ENCODE measurements at regions not wholly inside any gene's neighbourhood (a gene's known extent, or its start where the extent isn't known, plus 50 kb on each side); places are given as distances from the start of the nearest gene placed in this dataset.

DNA sequence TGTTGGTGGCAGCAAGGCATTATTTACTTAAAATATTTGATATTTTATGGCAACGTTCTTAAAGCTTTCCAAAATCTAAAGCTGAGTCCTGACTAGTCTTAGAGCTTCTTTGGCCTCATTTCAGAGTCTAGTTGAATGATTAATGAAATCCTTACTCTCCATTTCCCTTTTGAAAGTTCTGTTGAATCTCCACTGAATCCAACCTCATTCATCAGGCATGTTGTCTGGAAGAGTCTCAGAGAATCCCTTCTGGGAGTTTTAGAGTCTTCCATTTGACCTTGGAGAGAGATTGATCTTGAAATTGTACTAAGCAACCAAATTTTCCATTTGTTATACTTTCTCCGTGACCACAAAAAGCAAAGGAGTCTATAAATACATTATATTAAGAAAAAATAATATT, 198.5 kb upstream of the TMEM196 start:
- H3K36me3 ChIP-seq (ENCODE audit: insufficient read depth, low read length), result no peaks in the 10 kb centered on the region
- no peaks in the 10 kb centered on the region for H3K9me3 ChIP-seq (ENCODE audit: low read length)
- H3K27ac ChIP-seq (ENCODE audit: low read depth, low read length, poor library complexity, severe bottlenecking), result no peak overlapping the region
- no peaks in the 10 kb centered on the region for H3F3A ChIP-seq (ENCODE audit: insufficient read depth, low read length)
- H3K27me3 ChIP-seq (ENCODE audit: insufficient read depth, low read length), result no peaks in the 10 kb centered on the region
- no peaks in the 10 kb centered on the region for H3K9me2 ChIP-seq (ENCODE audit: low read depth, low read length)
- no peak overlapping the region for H2AFZ ChIP-seq (ENCODE audit: low read length)
- no peaks in the 10 kb centered on the region for H4K20me1 ChIP-seq (ENCODE audit: insufficient read depth, low read length)
- H3K4me3 ChIP-seq (ENCODE audit: low read depth, low read length, poor library complexity, severe bottlenecking), result no peak overlapping the region
- no peak overlapping the region for H3K4me2 ChIP-seq (ENCODE audit: low read length)
- no peaks in the 10 kb centered on the region for H3K79me2 ChIP-seq (ENCODE audit: insufficient read depth, low read length)
- no peak overlapping the region for H3K9ac ChIP-seq (ENCODE audit: low read length)
- H3K4me1 ChIP-seq (ENCODE audit: insufficient read depth, low read length, severe bottlenecking), result no peaks in the 10 kb centered on the region
- TF ChIP-seq EZH2 (IDR thresholded peaks at IDR 0.05; ENCODE audit: borderline replicate concordance, low read length), result no peak
- TF ChIP-seq, protein P1, sequence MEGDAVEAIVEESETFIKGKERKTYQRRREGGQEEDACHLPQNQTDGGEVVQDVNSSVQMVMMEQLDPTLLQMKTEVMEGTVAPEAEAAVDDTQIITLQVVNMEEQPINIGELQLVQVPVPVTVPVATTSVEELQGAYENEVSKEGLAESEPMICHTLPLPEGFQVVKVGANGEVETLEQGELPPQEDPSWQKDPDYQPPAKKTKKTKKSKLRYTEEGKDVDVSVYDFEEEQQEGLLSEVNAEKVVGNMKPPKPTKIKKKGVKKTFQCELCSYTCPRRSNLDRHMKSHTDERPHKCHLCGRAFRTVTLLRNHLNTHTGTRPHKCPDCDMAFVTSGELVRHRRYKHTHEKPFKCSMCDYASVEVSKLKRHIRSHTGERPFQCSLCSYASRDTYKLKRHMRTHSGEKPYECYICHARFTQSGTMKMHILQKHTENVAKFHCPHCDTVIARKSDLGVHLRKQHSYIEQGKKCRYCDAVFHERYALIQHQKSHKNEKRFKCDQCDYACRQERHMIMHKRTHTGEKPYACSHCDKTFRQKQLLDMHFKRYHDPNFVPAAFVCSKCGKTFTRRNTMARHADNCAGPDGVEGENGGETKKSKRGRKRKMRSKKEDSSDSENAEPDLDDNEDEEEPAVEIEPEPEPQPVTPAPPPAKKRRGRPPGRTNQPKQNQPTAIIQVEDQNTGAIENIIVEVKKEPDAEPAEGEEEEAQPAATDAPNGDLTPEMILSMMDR (IDR thresholded peaks at IDR 0.05; ENCODE audit: low read length), result no peak

DNA sequence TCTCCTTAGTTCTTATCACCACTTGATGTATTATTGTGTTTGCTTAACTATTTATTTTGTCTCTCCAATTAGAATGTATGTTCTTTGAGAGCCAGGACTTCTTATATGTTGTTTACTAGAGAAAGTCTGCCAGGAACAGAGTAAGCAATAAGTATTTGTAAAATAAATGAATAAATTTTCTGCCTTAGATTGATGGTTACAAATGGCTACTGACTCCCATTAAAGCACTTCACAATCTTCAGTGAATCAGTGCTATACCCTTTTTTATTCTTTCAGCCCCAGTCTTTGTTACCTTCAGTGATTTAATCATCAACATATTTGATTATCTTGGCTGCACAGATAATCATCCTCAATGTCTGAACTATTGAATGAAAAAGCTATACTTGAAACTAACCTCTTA, 197.1 kb upstream of the TMEM196 start:
- Histone ChIP-seq H3K4me3 (ENCODE audit: low read depth, low read length, poor library complexity, severe bottlenecking) (no peak overlapping the region), H2AFZ (ENCODE audit: low read length) (no peak overlapping the region), H3K9me3 (ENCODE audit: low read length) (no peaks in the 10 kb centered on the region)

DNA sequence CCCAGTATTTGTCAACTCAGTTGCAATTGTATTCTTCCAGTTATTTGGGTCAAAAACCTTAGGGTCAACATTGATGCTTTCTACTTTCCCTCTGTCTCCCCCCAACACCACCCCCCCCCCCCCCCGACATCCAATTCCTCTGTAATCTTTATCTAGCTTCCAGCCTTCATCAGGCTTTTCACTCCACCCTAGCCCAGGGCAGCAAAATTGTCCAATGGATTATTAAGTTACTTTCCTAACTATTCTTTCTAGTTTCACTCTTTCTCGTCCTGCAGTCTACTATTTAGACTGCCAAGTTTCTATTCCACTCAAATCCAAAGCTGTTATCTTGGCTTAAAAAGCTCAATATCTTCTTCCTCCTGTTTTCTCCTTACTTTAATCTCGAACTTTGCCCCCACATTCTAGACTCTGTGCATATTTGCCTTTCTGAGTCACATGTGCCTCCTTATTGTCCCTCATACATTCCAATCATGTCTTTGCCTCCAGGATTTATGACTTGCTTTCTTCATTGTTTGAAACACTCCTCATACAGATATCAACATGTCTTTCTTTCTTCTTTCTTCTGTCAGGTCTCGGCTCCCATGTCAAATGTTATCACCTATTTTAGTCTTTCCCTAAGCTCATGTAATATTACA, 196.6 kb upstream of the TMEM196 start:
- Histone ChIP-seq H3K9me3 (ENCODE audit: low read length) (no peaks in the 10 kb centered on the region), H3F3A (ENCODE audit: insufficient read depth, low read length) (no peaks in the 10 kb centered on the region), H4K20me1 (ENCODE audit: insufficient read depth, low read length) (no peaks in the 10 kb centered on the region), H3K4me2 (ENCODE audit: low read length) (no peak overlapping the region), H3K27ac (ENCODE audit: low read depth, low read length, poor library complexity, severe bottlenecking) (no peak overlapping the region), H2AFZ (ENCODE audit: low read length) (no peak overlapping the region), H3K4me1 (ENCODE audit: insufficient read depth, low read length, severe bottlenecking) (no peaks in the 10 kb centered on the region), H3K79me2 (ENCODE audit: insufficient read depth, low read length) (no peaks in the 10 kb centered on the region), H3K27me3 (ENCODE audit: insufficient read depth, low read length) (no peaks in the 10 kb centered on the region), H3K36me3 (ENCODE audit: insufficient read depth, low read length) (no peaks in the 10 kb centered on the region), H3K9me2 (ENCODE audit: low read depth, low read length) (no peaks in the 10 kb centered on the region), H3K4me3 (ENCODE audit: low read depth, low read length, poor library complexity, severe bottlenecking) (no peak overlapping the region), H3K9ac (ENCODE audit: low read length) (no peak overlapping the region)
- no peak for TF ChIP-seq EZH2 (IDR thresholded peaks at IDR 0.05; ENCODE audit: borderline replicate concordance, low read length)
- TF ChIP-seq, protein P1 (IDR thresholded peaks at IDR 0.05; ENCODE audit: low read length), result no peak

More for the DNA sequence above, 197.1 kb upstream of the TMEM196 start:
- Histone ChIP-seq H4K20me1 (ENCODE audit: insufficient read depth, low read length) (no peaks in the 10 kb centered on the region), H3K4me1 (ENCODE audit: insufficient read depth, low read length, severe bottlenecking) (no peaks in the 10 kb centered on the region), H3K9me2 (ENCODE audit: low read depth, low read length) (no peaks in the 10 kb centered on the region), H3K9ac (ENCODE audit: low read length) (no peak overlapping the region), H3F3A (ENCODE audit: insufficient read depth, low read length) (no peaks in the 10 kb centered on the region), H3K79me2 (ENCODE audit: insufficient read depth, low read length) (no peaks in the 10 kb centered on the region), H3K4me2 (ENCODE audit: low read length) (no peak overlapping the region), H3K27me3 (ENCODE audit: insufficient read depth, low read length) (no peaks in the 10 kb centered on the region), H3K27ac (ENCODE audit: low read depth, low read length, poor library complexity, severe bottlenecking) (no peak overlapping the region), H3K36me3 (ENCODE audit: insufficient read depth, low read length) (no peaks in the 10 kb centered on the region)
- TF ChIP-seq, protein P1 (IDR thresholded peaks at IDR 0.05; ENCODE audit: low read length), result no peak
- TF ChIP-seq EZH2 (IDR thresholded peaks at IDR 0.05; ENCODE audit: borderline replicate concordance, low read length), result no peak
